Upper lobe of left lung (tissue), 6 donors: ENCODE measurements at regions not wholly inside any gene's neighbourhood (a gene's known extent, or its start where the extent isn't known, plus 50 kb on each side); places are given as distances from the start of the nearest gene placed in this dataset.
A peak's percentile ranks its signal among the peaks of the same experiment; 100 is the strongest.

Experiments
- ATAC-seq, 2 donors: fragments of 200-7000 bp; cut with Tn5 transposase; one replicate each; pipeline ENCODE4 v1.9.1; 2022; ENCODE audit warnings: mild to moderate bottlenecking in 2 of 2, moderate library complexity in 2 of 2; ENCODE audit not compliant: low FRiP score in 2 of 2
- DNase-seq, 2 donors: peaks; one replicate each; pipeline ENCODE4 v3.0.0-alpha.2; 2019 to 2020
- H3K27ac ChIP-seq, 4 donors: fragments of 200-600 bp; sonication (generic); one replicate each; pipeline ENCODE4 v1.5.1; 2016 to 2019
- H3K27me3 ChIP-seq, 4 donors: fragments of 200-600 bp; sonication (generic); one replicate each; pipeline ENCODE4 v1.5.1; 2017 to 2019
- H3K36me3 ChIP-seq, 4 donors: fragments of 200-600 bp; sonication (generic); one replicate each; pipeline ENCODE4 v1.5.1; 2016 to 2019
- H3K4me1 ChIP-seq, 4 donors: fragments of 200-600 bp; sonication (generic); one replicate each; pipeline ENCODE4 v1.5.1; 2018 to 2019
- H3K4me3 ChIP-seq, 4 donors: fragments of 200-600 bp; sonication (generic); one replicate each; pipeline ENCODE4 v1.5.1; 2017 to 2019; ENCODE audit warnings: mild to moderate bottlenecking in 2 of 4, moderate library complexity in 1 of 4
- H3K9me3 ChIP-seq, 4 donors: fragments of 200-600 bp; sonication (generic); one replicate each; pipeline ENCODE4 v1.5.1; 2018 to 2019
- EP300 ChIP-seq, 4 donors: sonication (generic); formaldehyde crosslinking; IDR thresholded peaks; one replicate each; pipeline ENCODE4 v1.5.1; 2017; ENCODE audit warnings: antibody characterized with exemption in 4 of 4, control low read depth in 2 of 4
- POLR2A ChIP-seq, 4 donors: fragments of 450-650 bp; IDR thresholded peaks; one replicate each; pipeline ENCODE4 v1.5.1; 2016 to 2017; ENCODE audit warnings: antibody characterized with exemption in 4 of 4, mild to moderate bottlenecking in 2 of 4
- POLR2AphosphoS5 ChIP-seq, 2 donors: sonication (generic); formaldehyde crosslinking; IDR thresholded peaks; one replicate each; pipeline ENCODE4 v1.5.1; 2017; ENCODE audit warnings: antibody characterized with exemption in 2 of 2
- WGBS, 2 donors: methylation state at CpG; one replicate each; pipeline ENCODE4 v1.1.5; 2017 to 2018; 5-methylcytosine and 5-hydroxymethylcytosine counted together
- TF ChIP-seq, protein P1 (sequence below), 6 experiments: fragments of 450-650 bp in 4 of 6; fragments of 200-600 bp in 2 of 6; sonication (generic) in 2 of 6; IDR thresholded peaks; one replicate each; pipeline ENCODE4 v1.5.1; 2016 to 2019; ENCODE audit warnings: antibody characterized with exemption in 6 of 6
- donor health status: DM: no; HTN: no; CAD: no; lungs with moderate emphysema.
- donor health status: DM: no; HTN: yes; CAD: no; lungs with severe emphysema.

DNA sequence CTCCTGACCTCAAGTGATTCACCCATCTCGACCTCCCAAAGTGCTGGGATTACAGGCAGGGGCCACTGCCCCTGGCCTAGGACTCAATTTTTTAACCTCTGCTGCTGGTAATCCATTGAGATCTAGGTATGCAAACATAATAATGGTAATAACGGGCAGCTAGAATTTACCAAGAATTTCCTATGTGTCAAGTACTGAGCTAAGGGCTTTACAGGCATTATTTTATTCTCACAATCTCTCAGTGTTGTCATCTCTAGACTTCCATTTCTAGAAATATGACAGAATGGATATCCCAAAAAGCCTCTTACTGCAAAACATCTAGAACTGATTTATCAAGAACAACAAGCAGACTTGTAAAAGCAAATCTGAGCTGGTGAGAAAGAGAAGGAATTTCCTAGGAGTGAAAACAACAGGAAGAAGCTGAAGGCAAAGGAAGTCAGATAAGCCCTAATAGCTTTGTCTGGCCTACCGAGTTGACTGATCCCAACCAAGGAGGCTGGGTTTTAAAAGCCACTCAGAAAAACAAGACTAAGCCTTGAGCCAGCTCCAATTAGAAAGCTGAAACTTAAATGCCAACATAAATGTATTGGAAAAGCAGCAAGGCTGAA lies 70.6 kb downstream of the CCDC71L start:
- no peaks in the 10 kb centered on the region for H3K9me3 ChIP-seq
- no peak overlapping the region for H3K4me3 ChIP-seq
- H3K27ac ChIP-seq, result peak overlapping the region in 2 of 4 donors; percentile 21 to 42
- ATAC-seq (no peak), DNase-seq (no peak)
- no peaks in the 10 kb centered on the region for H3K27me3 ChIP-seq
- H3K4me1 ChIP-seq, result no peaks in the 10 kb centered on the region
- 29 to 34% methylated on average over 3 of the region's 3 CpGs for WGBS, 2 donors
- no peaks in the 10 kb centered on the region for H3K36me3 ChIP-seq
- TF ChIP-seq EP300 (IDR thresholded peaks at IDR 0.05), result no peak
- no peak for TF ChIP-seq POLR2A (IDR thresholded peaks at IDR 0.05)
- TF ChIP-seq, protein P1, sequence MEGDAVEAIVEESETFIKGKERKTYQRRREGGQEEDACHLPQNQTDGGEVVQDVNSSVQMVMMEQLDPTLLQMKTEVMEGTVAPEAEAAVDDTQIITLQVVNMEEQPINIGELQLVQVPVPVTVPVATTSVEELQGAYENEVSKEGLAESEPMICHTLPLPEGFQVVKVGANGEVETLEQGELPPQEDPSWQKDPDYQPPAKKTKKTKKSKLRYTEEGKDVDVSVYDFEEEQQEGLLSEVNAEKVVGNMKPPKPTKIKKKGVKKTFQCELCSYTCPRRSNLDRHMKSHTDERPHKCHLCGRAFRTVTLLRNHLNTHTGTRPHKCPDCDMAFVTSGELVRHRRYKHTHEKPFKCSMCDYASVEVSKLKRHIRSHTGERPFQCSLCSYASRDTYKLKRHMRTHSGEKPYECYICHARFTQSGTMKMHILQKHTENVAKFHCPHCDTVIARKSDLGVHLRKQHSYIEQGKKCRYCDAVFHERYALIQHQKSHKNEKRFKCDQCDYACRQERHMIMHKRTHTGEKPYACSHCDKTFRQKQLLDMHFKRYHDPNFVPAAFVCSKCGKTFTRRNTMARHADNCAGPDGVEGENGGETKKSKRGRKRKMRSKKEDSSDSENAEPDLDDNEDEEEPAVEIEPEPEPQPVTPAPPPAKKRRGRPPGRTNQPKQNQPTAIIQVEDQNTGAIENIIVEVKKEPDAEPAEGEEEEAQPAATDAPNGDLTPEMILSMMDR (IDR thresholded peaks at IDR 0.05), result no peak
- no peak for TF ChIP-seq POLR2AphosphoS5 (IDR thresholded peaks at IDR 0.05)

DNA sequence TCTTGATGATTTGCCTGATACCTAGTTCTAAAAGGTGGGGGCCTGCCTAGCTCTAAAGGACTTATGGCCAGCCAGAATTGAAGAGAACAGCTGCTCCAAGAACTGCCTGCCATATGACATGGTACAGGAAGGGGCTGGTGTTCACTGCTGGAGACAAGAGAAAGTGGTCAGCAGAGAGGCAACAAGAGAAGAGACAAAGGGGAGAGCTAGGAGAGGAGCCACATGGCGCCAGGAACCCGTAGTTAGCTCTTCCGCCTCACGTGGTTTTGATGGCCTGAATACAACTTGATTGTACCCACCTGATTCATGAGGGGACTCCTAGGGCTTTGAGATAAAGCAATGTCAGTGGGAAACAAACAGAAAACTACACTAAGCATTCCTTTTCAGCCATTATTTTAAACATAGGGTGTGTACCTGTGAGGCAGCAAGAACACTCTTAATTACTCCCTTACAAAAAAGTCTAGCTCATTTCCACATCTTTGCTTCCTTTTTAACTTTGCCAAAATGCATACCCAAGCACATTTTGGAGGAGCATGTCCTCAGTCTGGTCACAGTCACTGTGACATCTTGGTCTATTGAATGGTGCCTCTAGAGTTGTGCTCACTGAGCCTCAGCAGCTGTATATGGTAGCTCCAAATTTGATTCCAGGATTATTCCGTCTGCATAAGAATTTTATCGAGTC lies 71.6 kb downstream of the CCDC71L start:
- Histone ChIP-seq H3K4me1 (no peaks in the 10 kb centered on the region), H3K4me3 (no peak overlapping the region), H3K9me3 (no peaks in the 10 kb centered on the region), H3K27me3 (no peaks in the 10 kb centered on the region), H3K27ac (no peak overlapping the region), H3K36me3 (no peaks in the 10 kb centered on the region)
- ATAC-seq (no peak), DNase-seq (no peak)
- TF ChIP-seq POLR2AphosphoS5 (IDR thresholded peaks at IDR 0.05) (no peak), EP300 (IDR thresholded peaks at IDR 0.05) (no peak), POLR2A (IDR thresholded peaks at IDR 0.05) (no peak)
- TF ChIP-seq, protein P1 (IDR thresholded peaks at IDR 0.05), result no peak
- 93 to 95% methylated on average over 6 of the region's 6 CpGs for WGBS, 2 donors

DNA sequence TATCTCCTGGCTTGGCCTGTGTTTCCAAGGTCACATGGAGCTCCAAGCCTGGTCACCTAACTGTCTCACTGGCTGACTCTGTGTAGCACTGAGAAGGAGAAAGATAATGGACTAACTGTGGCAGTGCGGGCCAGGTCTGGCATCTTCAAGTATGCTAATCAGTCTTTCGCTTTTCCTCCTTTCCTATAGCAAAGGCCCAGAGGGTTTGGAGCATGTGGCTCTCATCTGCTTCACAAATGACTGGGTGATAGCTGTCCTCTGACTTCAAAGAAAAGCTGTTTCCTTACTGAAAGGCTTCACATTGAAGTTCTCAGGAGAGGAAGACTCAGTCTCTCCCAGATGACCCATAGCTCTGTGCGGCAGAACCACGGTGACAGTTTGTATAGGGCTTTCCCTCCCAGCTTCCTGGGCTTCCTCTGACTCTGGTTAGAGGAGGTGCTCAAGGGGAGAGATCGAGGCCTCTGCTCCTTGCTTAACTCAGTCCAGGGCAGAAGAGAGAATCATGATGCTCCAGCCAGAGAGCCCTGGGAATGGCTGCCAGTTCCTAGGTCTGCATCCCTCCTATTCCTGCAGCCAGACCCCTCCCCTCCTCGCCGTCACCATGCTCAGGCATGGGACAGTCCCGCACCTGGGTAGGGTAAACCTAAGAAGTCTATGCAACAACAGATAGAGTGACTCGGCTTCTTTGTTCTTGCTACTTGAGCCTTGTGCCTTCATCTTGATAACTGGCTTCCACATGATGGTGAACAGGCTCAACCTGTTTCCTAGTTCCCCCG lies 72.3 kb downstream of the CCDC71L start:
- ATAC-seq (no peak), DNase-seq (no peak)
- TF ChIP-seq POLR2AphosphoS5 (IDR thresholded peaks at IDR 0.05), result no peak
- TF ChIP-seq POLR2A (IDR thresholded peaks at IDR 0.05), result no peak
- TF ChIP-seq, protein P1 (IDR thresholded peaks at IDR 0.05), result no peak
- no peak for TF ChIP-seq EP300 (IDR thresholded peaks at IDR 0.05)
- Histone ChIP-seq H3K4me3 (no peak overlapping the region), H3K36me3 (no peaks in the 10 kb centered on the region), H3K4me1 (no peaks in the 10 kb centered on the region), H3K27ac (no peak overlapping the region), H3K27me3 (no peaks in the 10 kb centered on the region), H3K9me3 (no peaks in the 10 kb centered on the region)
- 82 to 84% methylated on average over 8 to 10 of the region's 10 CpGs for WGBS, 2 donors

DNA sequence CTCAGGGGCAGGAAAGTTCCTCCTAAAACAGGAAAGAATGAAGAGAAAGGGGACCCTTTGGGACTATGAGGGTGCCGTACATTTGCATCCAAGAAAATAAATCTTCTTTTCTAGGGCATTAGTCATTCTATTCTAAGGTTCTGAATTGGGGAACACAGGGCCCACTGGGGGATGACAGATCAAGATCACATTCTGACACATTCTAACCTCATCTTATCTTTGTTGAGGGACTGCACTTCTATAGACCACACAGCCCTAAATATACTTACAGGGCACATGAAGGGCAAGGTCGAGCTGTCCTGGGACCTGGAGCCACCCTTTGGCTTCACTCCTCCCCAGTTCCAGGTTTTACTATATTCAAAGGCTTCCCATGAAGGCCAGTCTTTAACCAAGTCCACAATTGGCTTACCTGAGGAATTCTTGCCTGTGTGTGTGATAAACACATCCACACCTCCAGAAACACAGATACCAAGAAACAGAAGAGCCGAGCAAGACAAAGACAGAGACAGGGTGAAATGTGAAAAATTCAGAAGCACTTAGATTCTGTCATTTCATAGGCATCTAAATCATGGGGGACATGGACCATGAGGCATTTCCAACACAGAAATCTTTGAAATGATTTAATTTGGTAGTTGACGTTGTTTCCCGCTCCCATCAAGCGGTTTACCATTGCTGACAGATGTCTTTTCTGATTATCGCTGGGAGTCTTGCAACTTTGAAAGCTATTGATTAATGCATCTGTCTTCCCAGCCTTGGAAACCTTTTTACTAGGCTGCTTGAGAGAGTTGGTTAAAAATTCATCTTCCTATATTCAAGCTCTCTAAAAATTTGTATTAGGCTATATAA lies 75.8 kb downstream of the CCDC71L start:
- 90 to 91% methylated on average over 7 of the region's 7 CpGs for WGBS, 2 donors
- H3K27ac ChIP-seq, result no peak overlapping the region
- no peak for ATAC-seq

More for the DNA sequence above, 75.8 kb downstream of the CCDC71L start:
- Histone ChIP-seq H3K4me1 (no peaks in the 10 kb centered on the region), H3K4me3 (no peak overlapping the region), H3K9me3 (no peaks in the 10 kb centered on the region), H3K36me3 (no peaks in the 10 kb centered on the region), H3K27me3 (no peaks in the 10 kb centered on the region)
- TF ChIP-seq POLR2AphosphoS5 (IDR thresholded peaks at IDR 0.05) (no peak), POLR2A (IDR thresholded peaks at IDR 0.05) (no peak), EP300 (IDR thresholded peaks at IDR 0.05) (no peak)
- TF ChIP-seq, protein P1 (IDR thresholded peaks at IDR 0.05), result no peak
- no peak for DNase-seq
